GM23338 (cell line): ENCODE measurements at regions not wholly inside any gene's neighbourhood (a gene's known extent, or its start where the extent isn't known, plus 50 kb on each side); places are given as distances from the start of the nearest gene placed in this dataset.

ENCODE experiments used
- ATAC-seq: fragments of 200-7000 bp; cut with Tn5 transposase; 3 replicates; pipeline ENCODE4 v1.9.1; 2020
- DNase-seq: peaks from one replicate; pipeline ENCODE4 v3.0.0-alpha.2; 2015; ENCODE audit warnings: low spot score
- H2AFZ ChIP-seq: fragments of 200-600 bp; sonication (generic); 2 replicates; pipeline ENCODE4 v1.8.0; 2016; ENCODE audit warnings: antibody characterized with exemption, mild to moderate bottlenecking, moderate library complexity
- H3F3A ChIP-seq: fragments of 200-600 bp; sonication (generic); replicated peaks from 2 replicates; pipeline ENCODE4 v1.8.0; 2017; ENCODE audit warnings: antibody characterized with exemption, mixed run types, low read depth
- H3K27ac ChIP-seq: fragments of 200-600 bp; sonication (generic); 2 replicates; pipeline ENCODE4 v1.6.1; 2016; ENCODE audit warnings: low read depth
- H3K27me3 ChIP-seq: fragments of 200-600 bp; sonication (generic); 2 replicates; pipeline ENCODE4 v1.8.0; 2016; ENCODE audit warnings: mild to moderate bottlenecking, mixed run types, moderate library complexity; ENCODE audit not compliant: insufficient read depth
- H3K36me3 ChIP-seq: fragments of 200-600 bp; sonication (generic); 2 replicates; pipeline ENCODE4 v1.8.0; 2016; ENCODE audit warnings: mild to moderate bottlenecking; ENCODE audit not compliant: insufficient read depth
- H3K4me1 ChIP-seq: fragments of 200-600 bp; sonication (generic); 2 replicates; pipeline ENCODE4 v1.8.0; 2016; ENCODE audit warnings: mild to moderate bottlenecking, moderate library complexity; ENCODE audit not compliant: insufficient read depth
- H3K4me2 ChIP-seq: fragments of 200-600 bp; sonication (generic); 2 replicates; pipeline ENCODE4 v1.7.1; 2017; ENCODE audit warnings: mixed run types
- H3K4me3 ChIP-seq: fragments of 200-600 bp; sonication (generic); 2 replicates; pipeline ENCODE4 v1.6.1; 2016; ENCODE audit warnings: mixed run types
- H3K79me2 ChIP-seq: fragments of 200-600 bp; sonication (generic); replicated peaks from 2 replicates; pipeline ENCODE4 v1.8.0; 2017; ENCODE audit warnings: mild to moderate bottlenecking; ENCODE audit not compliant: insufficient read depth
- H3K9me2 ChIP-seq: fragments of 200-600 bp; sonication (generic); 2 replicates; pipeline ENCODE4 v1.8.0; 2017; ENCODE audit not compliant: insufficient read depth
- H4K20me1 ChIP-seq: fragments of 200-600 bp; sonication (generic); replicated peaks from 2 replicates; pipeline ENCODE4 v1.8.0; 2017; ENCODE audit warnings: mild to moderate bottlenecking; ENCODE audit not compliant: insufficient read depth
- H3K27ac Mint-ChIP-seq: 2 replicates; pipeline ENCODE4 v1.8.0; 2020; ENCODE audit warnings: inconsistent platforms, mild to moderate bottlenecking, moderate library complexity, mixed read lengths
- H3K27me3 Mint-ChIP-seq: 3 replicates; pipeline ENCODE4 v1.8.0; 2022; ENCODE audit warnings: low read depth, mild to moderate bottlenecking, moderate library complexity, mixed read lengths, inconsistent platforms; ENCODE audit not compliant: insufficient read depth, poor library complexity
- H3K36me3 Mint-ChIP-seq: 3 replicates; pipeline ENCODE4 v1.8.0; 2021; ENCODE audit warnings: low read depth, mild to moderate bottlenecking, inconsistent platforms, moderate library complexity, mixed read lengths
- H3K4me1 Mint-ChIP-seq: 3 replicates; pipeline ENCODE4 v1.8.0; 2020; ENCODE audit warnings: mild to moderate bottlenecking, inconsistent platforms, mixed read lengths
- H3K4me3 Mint-ChIP-seq: 3 replicates; pipeline ENCODE4 v1.8.0; 2021; ENCODE audit warnings: moderate library complexity, mild to moderate bottlenecking, inconsistent platforms, mixed read lengths
- H3K9me3 Mint-ChIP-seq: 3 replicates; pipeline ENCODE4 v1.8.0; 2020; ENCODE audit warnings: moderate library complexity, mild to moderate bottlenecking, inconsistent platforms, mixed read lengths
- CREB1 ChIP-seq: fragments of 250-450 bp; sonication (Bioruptor Pico); IDR thresholded peaks from 2 replicates; pipeline ENCODE4 v1.5.0; 2020; ENCODE audit warnings: low read depth, mild to moderate bottlenecking, moderate library complexity
- EZH2 ChIP-seq: fragments of 200-600 bp; sonication (generic); IDR thresholded peaks from one replicate; pipeline ENCODE4 v1.8.0; 2017; ENCODE audit warnings: antibody characterized with exemption, mild to moderate bottlenecking, low read depth; ENCODE audit not compliant: unreplicated experiment
- EZH2phosphoT487 ChIP-seq: fragments of 200-600 bp; sonication (generic); IDR thresholded peaks from one replicate; pipeline ENCODE4 v1.8.1; 2018; ENCODE audit warnings: antibody characterized with exemption; ENCODE audit not compliant: unreplicated experiment
- NANOG ChIP-seq: IDR thresholded peaks from 2 replicates; pipeline ENCODE4 v1.6.1; 2016; ENCODE audit warnings: antibody characterized with exemption, borderline replicate concordance
- ZNF331 ChIP-seq: fragments of 250-450 bp; sonication (Bioruptor Pico); IDR thresholded peaks from 2 replicates; pipeline ENCODE4 v1.5.0; 2020; ENCODE audit warnings: low read depth, mild to moderate bottlenecking, moderate library complexity
- TF ChIP-seq, protein P1 (sequence below), 2 experiments: fragments of 200-600 bp in 1 of 2; sonication (generic) in 1 of 2; conservative IDR thresholded peaks; 2 replicates each; pipeline versions ENCODE4 v1.5.1 to v1.6.1; 2016 to 2017; ENCODE audit warnings: antibody characterized with exemption in 2 of 2, low read depth in 2 of 2, mild to moderate bottlenecking in 2 of 2, moderate library complexity in 1 of 2
- TF ChIP-seq, protein P2 (sequence below): fragments of 250-450 bp; sonication (Bioruptor Pico); IDR thresholded peaks from 2 replicates; pipeline ENCODE4 v1.5.0; 2020; ENCODE audit warnings: mild to moderate bottlenecking, moderate library complexity

DNA sequence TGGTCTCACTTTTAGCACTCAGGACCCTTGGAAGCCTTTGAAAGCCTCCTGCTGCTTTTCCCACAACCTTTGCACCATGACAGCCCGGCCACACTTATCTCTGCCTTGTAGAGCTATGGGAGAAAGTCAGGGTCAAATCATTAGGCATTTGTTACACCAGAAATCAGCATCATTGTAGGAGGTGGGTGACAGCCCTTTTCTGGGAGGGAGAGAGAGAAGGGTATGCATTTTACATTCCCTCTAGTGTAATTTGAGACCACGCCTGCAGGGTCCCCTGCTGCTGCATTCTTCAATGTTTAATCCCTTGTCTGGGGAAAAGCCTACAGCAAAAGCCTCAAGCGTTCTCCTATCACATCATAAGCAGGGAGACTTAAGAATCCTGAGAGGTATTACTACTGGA lies 766.8 kb upstream of the FAM98A start:
- Histone ChIP-seq H3K27me3 (no peaks in the 10 kb centered on the region), H3K4me1 (peaks cover 31% of the 10 kb centered on the region), H3K79me2 (no peaks in the 10 kb centered on the region), H3F3A (no peaks in the 10 kb centered on the region), H3K36me3 (no peaks in the 10 kb centered on the region), H3K27ac (peak overlapping the region; percentile 75), H3K9me2 (no peaks in the 10 kb centered on the region), H3K4me3 (peak overlapping the region; percentile 18), H2AFZ (no peak overlapping the region), H4K20me1 (no peaks in the 10 kb centered on the region), H3K4me2 (peak overlapping the region; percentile 17)
- Mint-ChIP-seq H3K27me3 (no peaks in the 10 kb centered on the region), H3K4me1 (peaks cover 51% of the 10 kb centered on the region), H3K27ac (peak overlapping the region; percentile 98), H3K9me3 (no peaks in the 10 kb centered on the region), H3K4me3 (peak overlapping the region; percentile 59), H3K36me3 (no peaks in the 10 kb centered on the region)
- ATAC-seq (peak; percentile 99), DNase-seq (peak; percentile 93)
- TF ChIP-seq EZH2 (no peak), CREB1 (peak; percentile 48), EZH2phosphoT487 (no peak), ZNF331 (CRISPR knock-in tag) (no peak), NANOG (no peak)
- TF ChIP-seq, protein P1, sequence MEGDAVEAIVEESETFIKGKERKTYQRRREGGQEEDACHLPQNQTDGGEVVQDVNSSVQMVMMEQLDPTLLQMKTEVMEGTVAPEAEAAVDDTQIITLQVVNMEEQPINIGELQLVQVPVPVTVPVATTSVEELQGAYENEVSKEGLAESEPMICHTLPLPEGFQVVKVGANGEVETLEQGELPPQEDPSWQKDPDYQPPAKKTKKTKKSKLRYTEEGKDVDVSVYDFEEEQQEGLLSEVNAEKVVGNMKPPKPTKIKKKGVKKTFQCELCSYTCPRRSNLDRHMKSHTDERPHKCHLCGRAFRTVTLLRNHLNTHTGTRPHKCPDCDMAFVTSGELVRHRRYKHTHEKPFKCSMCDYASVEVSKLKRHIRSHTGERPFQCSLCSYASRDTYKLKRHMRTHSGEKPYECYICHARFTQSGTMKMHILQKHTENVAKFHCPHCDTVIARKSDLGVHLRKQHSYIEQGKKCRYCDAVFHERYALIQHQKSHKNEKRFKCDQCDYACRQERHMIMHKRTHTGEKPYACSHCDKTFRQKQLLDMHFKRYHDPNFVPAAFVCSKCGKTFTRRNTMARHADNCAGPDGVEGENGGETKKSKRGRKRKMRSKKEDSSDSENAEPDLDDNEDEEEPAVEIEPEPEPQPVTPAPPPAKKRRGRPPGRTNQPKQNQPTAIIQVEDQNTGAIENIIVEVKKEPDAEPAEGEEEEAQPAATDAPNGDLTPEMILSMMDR (conservative IDR thresholded peaks at IDR 0.05; ENCODE audit: low read depth in 2 of 2): no peak
- TF ChIP-seq, protein P2, sequence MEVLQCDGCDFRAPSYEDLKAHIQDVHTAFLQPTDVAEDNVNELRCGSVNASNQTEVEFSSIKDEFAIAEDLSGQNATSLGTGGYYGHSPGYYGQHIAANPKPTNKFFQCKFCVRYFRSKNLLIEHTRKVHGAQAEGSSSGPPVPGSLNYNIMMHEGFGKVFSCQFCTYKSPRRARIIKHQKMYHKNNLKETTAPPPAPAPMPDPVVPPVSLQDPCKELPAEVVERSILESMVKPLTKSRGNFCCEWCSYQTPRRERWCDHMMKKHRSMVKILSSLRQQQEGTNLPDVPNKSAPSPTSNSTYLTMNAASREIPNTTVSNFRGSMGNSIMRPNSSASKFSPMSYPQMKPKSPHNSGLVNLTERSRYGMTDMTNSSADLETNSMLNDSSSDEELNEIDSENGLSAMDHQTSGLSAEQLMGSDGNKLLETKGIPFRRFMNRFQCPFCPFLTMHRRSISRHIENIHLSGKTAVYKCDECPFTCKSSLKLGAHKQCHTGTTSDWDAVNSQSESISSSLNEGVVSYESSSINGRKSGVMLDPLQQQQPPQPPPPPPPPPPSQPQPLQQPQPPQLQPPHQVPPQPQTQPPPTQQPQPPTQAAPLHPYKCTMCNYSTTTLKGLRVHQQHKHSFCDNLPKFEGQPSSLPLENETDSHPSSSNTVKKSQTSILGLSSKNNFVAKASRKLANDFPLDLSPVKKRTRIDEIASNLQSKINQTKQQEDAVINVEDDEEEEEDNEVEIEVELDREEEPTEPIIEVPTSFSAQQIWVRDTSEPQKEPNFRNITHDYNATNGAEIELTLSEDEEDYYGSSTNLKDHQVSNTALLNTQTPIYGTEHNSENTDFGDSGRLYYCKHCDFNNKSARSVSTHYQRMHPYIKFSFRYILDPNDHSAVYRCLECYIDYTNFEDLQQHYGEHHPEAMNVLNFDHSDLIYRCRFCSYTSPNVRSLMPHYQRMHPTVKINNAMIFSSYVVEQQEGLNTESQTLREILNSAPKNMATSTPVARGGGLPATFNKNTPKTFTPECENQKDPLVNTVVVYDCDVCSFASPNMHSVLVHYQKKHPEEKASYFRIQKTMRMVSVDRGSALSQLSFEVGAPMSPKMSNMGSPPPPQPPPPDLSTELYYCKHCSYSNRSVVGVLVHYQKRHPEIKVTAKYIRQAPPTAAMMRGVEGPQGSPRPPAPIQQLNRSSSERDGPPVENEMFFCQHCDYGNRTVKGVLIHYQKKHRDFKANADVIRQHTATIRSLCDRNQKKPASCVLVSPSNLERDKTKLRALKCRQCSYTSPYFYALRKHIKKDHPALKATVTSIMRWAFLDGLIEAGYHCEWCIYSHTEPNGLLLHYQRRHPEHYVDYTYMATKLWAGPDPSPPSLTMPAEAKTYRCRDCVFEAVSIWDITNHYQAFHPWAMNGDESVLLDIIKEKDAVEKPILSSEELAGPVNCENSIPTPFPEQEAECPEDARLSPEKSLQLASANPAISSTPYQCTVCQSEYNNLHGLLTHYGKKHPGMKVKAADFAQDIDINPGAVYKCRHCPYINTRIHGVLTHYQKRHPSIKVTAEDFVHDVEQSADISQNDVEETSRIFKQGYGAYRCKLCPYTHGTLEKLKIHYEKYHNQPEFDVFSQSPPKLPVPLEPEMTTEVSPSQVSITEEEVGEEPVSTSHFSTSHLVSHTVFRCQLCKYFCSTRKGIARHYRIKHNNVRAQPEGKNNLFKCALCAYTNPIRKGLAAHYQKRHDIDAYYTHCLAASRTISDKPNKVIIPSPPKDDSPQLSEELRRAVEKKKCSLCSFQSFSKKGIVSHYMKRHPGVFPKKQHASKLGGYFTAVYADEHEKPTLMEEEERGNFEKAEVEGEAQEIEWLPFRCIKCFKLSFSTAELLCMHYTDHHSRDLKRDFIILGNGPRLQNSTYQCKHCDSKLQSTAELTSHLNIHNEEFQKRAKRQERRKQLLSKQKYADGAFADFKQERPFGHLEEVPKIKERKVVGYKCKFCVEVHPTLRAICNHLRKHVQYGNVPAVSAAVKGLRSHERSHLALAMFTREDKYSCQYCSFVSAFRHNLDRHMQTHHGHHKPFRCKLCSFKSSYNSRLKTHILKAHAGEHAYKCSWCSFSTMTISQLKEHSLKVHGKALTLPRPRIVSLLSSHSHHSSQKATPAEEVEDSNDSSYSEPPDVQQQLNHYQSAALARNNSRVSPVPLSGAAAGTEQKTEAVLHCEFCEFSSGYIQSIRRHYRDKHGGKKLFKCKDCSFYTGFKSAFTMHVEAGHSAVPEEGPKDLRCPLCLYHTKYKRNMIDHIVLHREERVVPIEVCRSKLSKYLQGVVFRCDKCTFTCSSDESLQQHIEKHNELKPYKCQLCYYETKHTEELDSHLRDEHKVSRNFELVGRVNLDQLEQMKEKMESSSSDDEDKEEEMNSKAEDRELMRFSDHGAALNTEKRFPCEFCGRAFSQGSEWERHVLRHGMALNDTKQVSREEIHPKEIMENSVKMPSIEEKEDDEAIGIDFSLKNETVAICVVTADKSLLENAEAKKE (CRISPR knock-in tag): peak; percentile 13; the same call in 1 of the 2 replicates
